Inflammatory macrophage (primary cell): ENCODE measurements at regions not wholly inside any gene's neighbourhood (a gene's known extent, or its start where the extent isn't known, plus 50 kb on each side); places are given as distances from the start of the nearest gene placed in this dataset.
"Not testable (repeated sequence)": the region's sequence is repeated elsewhere in the genome, so short reads cannot be mapped to it uniquely, and the experiment has no call there.

Experiments
- DNase-seq, 2 donors: peaks; one replicate each; pipeline ENCODE4 v3.0.0-alpha.2; 2020 to 2022

DNA sequence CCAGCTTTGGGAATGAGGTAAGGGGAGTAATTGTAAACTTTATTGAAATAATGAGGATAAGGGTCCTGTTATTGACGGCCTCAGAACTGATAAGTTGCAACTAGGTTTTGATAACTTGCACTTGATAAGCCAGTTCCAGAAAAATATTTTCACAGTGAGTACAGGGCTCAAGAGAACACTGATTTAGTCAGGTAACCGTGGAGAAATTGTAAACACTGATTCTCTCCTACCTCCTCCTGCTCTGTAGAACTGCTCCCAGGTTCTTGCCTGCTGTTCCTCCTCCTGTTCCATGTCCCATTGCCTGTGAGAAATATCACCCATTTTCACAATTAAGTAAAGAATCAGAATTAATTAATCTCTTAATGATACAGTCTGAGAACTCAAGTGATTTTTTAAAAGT is 55.0 kb upstream of the CXXC4 start:
- no peak for DNase-seq

DNA sequence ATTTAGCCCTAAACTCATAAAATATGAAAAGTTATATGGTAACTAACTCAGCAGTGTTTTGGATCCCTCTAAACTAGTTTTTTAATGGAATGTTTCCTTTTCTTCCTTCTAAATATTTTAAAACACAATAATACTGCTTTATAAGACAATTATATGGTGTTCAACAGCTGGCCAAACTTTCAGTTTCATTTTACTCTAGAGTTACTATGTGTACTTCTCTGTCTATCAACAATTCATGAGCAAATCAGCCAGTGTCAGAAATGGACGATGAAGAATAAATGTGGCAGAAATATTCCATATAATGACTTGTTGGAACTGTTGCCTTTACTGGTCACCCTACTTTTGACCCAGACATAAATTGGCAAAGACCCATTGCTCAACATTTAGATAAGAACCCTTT is 64.8 kb upstream of the CXXC4 start:
- DNase-seq: no peak

DNA sequence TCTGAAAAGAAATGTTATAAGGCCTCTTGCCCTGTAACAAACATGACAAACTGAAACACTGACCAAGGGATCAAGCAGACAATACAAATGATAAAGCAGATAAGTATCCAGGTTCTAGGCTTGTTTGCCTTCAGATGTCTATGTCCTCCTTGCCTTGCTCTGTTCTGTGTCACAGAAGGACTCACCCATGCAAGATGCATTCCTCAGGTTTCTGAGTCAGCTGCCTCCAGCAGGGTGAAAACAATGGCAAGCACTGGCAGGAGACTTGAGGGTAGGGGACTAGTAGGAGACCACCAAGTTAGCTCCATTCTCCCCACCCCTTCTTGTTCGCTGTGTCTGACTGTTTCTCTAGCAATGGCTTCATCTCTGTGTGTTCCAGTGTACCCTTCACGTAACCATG is 76.6 kb upstream of the CXXC4 start:
- DNase-seq: no peak

- no peak for DNase-seq
Measured at GRCh38 chr4:104574371-104574770, 79.7 kb upstream of the CXXC4 start.

DNA sequence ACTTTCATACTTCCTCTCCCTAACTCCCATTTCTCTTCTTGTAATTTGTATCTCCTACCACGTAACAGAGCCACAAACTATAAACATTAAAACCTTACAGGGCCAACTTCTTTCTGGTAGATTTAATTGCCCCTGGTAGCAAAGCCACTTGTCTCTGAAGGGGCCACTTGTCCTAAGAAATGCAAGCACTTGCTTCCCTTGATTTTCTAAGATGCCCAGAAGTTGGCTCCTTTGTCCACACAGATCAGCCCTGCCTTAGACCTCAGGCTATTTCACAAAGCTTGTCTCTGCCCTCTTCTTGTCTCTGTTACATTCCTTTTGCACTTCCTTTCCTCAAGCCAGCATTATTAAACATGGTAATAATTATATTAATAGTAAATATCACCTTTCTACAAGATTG is 80.6 kb upstream of the CXXC4 start:
- no peak for DNase-seq

- DNase-seq: no peak
Measured at GRCh38 chr4:104577405-104577804, 82.7 kb upstream of the CXXC4 start.

GRCh38 chr4:104581476-104581875 is 86.8 kb upstream of the CXXC4 start:
- not testable (repeated sequence) for DNase-seq

DNA sequence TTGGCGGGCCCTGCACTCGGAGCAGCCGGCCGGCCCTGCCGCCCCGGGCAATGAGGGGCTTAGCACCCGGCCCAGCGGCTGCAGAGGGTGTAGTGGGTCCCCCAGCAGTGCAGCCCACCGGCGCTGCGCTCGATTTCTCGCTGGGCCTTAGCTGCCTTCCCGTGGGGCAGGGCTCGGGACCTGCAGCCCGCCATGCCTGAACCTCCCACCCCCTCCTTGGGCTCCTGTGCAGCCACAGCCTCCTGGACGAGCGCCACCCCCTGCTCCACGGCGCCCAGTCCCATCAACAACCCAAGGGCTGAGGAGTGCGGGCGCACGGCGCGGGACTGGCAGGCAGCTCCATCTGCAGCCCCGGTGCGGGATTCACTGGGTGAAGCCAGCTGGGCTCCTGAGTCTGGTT is 87.4 kb upstream of the CXXC4 start:
- DNase-seq: not testable (repeated sequence)

- no peak for DNase-seq
Measured at GRCh38 chr4:104589264-104589868, 94.7 kb upstream of the CXXC4 start.

- no peak for DNase-seq
Measured at GRCh38 chr4:104591510-104591911, 96.8 kb upstream of the CXXC4 start.

GRCh38 chr4:104592183-104592582 is 97.5 kb upstream of the CXXC4 start:
- DNase-seq: no peak

DNA sequence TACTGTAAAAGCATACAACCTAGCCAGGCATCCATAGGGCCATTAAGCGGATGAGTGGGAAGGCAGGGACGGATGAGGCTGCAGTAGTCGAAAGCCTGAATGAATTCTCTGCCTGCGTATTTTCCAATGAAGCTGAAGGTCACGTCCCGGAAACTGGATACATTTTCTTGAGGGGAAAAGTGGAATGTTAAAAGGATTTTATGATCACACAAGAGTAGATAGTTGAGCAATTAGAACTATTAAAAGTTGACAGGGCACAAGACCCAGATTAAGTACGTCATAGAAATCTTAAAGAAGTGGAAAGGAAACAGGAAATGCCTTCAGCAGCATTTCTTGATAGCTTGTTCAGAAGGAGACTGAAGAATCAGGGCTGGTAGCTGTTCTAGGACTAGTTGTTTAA is 98.3 kb upstream of the CXXC4 start:
- DNase-seq: no peak

DNA sequence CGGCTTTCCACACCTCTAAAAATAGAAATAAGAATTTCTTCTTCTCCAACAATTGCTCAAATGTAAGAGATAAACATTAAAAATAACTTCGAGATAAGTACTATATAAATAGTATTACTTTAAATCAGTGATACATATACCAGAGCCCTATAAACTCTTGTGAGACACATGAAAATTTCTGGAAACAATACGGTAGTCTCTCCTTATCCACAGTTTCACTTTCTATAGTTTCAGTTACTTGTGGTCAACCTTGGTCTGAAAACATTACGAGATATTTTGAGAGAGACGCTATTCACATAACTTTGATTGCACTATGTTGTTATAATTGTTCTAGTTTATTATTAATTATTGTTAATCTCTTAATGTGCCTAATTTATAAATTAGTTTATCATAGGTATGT is 101.5 kb upstream of the CXXC4 start:
- no peak for DNase-seq

DNA sequence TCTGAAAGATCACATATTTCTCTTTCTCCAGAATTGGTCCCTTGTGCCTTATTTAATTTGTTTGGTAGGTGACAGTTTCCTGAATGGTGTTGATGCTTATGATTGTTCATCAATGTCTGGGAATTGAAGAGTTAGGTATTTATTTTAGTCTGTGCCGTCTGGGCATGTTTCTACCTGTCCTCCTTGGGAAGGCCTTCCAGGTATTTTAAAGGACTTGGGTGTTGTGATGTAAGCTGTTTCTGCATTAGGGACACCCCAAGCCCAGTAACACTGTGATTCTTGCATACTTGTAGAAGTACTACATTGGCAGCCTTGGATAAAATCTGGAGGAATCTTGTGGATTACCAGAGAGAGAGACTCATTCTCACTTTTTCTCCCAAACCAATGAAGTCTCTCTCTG is 120.8 kb upstream of the CXXC4 start:
- DNase-seq: no peak

- DNase-seq: no peak
Measured at GRCh38 chr4:104615926-104616325, 121.2 kb upstream of the CXXC4 start.

DNA sequence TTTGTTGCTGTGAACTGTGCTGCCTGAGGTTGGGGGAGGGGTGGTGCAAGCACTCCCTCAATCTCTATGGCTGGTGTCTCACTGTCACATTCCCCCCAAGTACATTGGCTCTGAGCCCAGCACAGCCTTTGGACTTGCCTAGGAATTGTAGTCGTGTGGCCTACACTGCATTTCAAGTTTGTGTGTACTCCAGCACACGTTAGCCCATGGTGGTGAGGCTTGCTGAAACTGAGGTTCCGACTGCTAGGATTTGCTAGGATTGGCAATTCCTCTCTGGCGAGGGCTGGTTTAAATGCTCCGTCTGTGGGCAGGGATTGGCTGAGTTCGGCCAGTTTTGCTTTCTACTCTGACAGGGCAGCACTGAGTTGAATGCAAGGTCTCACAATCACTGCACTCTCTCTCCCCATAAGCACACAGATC is 121.7 kb upstream of the CXXC4 start:
- DNase-seq: no peak

DNA sequence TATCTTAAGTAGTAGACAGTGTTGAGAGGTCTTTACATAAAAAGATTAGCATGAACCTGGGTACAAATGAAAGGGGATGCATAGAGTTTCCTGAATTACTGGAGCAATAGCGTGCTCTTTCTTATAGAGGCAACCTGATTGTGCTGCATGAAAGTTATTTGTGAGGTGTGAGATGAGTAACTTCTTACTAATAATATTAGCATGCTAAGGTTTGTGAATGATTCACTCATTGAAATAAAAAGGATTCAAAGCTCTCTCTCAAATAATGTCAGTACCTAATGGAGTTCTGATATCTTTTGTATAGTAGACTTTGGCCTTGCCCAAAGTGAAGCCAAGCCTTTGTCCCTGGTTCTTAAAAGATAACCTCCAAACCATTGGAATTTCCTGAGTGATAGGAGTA is 131.0 kb upstream of the CXXC4 start:
- DNase-seq: no peak

GRCh38 chr4:104629601-104630000 is 134.9 kb upstream of the CXXC4 start:
- no peak for DNase-seq

DNA sequence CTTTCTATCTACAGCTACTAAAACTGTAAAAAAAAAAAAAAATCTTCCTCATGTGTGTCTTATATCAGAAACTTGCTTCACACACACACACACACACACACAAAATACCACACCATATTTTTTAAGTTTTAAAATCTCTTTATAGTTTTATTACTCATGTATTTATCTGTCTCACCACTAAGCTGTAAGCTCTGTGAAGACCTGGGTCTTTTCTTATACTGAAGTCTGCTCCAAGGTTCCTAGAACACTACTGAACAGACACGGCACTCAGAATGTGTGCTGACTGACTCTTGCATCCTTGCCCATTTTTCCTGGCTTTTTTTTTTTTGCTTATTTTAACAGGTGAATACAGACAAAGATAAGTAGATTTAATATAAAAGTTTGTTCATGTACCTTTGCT is 135.6 kb upstream of the CXXC4 start:
- DNase-seq: no peak

DNA sequence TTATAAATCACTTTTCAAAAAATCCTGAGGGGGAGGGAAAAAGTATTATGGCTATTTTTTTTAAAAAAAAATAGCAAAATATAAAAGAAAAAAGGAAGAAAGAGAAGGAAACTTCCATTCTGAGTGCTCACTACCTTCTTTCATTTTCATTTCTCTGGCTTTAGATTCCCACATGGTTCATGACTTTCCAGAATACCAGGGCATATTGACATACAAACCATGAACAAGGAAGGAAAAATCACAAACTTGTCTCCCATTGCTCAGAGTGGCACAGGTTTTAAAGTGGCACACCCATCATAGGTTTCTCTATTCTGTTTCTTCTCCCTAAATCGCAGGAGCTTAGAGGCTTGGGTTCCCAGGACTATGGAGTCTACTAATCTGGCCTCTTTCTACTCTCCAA is 136.3 kb upstream of the CXXC4 start:
- DNase-seq: no peak

DNA sequence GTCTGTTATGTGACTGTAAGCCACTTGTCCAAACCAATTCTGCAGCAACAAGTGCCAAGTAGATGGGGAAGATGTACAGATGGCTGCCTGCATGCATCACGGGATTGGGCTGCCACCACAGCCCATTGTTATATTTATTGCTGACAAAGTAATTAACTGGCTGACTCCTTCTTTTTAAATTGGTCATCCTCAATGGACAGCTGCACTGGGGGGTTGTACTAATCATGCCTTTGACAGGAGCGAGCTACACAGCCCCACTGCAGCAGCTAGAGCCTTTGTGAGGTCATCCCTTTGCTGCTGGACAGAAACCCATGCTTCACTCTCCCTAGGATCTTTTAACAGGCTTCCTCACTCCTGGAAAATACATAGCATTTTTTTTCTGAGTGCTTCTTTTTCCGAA is 146.7 kb upstream of the CXXC4 start:
- DNase-seq: no peak

- DNase-seq: no peak
Measured at GRCh38 chr4:104642521-104642920, 147.8 kb upstream of the CXXC4 start.

DNA sequence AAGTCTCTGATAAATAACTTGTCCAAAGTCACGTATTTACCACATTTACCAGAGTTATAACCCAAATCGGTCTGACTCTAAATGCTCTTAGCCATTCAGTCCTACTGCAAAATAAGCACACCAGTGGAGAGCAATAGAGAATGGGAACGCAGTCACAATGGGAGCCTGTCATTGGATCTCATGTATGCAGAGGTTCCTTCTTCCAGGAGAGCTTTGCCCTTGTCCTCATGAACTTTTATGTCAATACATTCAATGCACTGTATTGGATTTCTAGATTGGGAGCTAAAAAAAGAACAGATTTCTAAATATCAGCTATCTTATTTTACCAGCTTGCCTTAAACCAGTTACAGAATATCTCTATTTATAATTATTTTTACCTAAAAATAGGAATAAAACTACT is 149.1 kb upstream of the CXXC4 start:
- DNase-seq: no peak

DNA sequence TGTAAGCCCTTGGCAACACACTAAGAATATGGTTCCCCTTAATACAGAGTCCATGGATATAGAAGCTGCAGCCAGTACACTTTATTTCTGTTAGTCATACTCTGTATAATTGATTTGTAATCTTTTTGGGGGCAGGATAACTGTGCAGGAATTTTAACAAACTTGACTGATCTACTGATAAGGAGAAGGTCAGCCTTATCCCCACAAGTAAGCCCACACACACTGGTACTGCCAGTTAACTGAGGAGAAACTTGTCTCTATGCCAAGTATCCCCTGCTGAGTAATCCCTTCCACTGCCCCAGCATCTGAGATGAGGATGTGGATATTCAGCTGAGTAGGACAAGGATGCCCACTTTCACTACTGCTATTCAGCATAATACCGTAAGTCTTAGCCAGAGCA is 154.9 kb upstream of the CXXC4 start:
- no peak for DNase-seq

DNA sequence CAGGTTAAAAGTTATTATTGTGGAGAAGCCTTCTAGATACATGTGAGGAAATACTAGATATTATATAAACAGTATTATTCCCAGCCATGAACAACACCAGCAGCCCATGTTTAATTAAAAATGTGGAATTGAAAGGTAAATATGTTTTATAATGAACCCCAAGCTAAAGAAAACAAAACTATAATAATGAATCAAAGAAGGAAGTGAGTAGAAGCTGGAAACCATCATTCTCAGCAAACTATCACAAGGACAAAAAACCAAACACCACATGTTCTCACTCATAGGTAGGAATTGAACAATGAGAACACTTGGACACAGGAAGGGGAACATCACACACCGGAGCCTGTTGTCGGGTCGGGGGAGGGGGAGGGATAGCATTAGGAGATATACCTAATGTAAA is 167.6 kb upstream of the CXXC4 start:
- DNase-seq: not testable (repeated sequence)

DNA sequence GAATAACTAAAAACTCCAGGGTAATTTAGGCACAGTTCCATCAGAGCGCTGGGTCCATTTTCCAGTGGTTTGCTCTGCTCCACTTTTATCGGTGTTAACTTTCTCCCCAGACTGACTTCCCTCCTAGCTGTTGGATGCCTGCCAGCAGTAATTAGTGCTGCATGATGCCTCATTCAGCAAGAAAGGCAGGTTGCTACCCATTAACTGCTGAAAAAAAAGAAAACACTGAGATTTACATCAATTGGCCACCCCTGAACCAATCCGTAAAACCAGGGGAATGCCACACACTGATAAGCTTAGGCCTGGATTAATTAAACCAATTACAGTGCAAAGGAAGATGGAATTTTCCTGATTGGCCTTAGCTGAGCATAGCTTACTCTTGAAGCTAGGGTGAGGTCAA is 182.4 kb upstream of the CXXC4 start:
- DNase-seq: no peak
